Epidermal melanocyte (primary cell): ENCODE measurements at regions not wholly inside any gene's neighbourhood (a gene's known extent, or its start where the extent isn't known, plus 50 kb on each side); places are given as distances from the start of the nearest gene placed in this dataset.

Experiments
- DNase-seq: peaks from one replicate; pipeline ENCODE4 v3.0.0; 2011; ENCODE audit warnings: low spot score; ENCODE audit not compliant: insufficient read length

DNA sequence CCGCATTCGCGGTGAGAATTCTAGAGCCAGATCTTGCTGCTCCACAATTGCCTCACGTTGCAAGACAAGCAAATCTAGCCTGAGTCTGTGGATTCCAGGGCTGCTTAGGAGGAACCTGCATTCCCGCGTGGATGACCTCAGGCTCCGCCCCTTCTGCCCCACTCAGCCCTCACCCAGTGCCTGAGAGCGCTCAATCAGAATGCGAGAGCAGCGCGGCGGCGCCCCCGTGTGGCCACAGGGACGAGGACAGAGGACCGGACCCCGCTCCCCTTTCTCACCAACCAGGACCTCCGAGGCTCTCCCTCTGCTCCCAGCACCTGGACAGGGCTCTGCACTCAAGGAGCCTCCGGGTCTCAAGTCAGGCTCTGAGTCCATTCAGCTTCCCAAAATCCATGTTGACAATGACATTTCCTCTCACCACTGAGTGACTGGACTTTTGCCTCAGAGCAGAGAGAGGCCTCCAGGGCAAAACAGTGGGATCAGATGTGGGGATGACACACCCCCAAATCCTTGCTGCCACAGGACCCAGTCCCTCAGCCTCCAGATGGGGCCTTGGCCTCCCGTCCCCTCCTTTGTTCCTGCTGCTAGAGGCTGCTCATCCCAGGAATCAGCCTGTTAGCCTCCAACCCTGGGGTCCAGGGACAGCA, 52.0 kb downstream of the RPP21 start:
- DNase-seq = peak; percentile 57

DNA sequence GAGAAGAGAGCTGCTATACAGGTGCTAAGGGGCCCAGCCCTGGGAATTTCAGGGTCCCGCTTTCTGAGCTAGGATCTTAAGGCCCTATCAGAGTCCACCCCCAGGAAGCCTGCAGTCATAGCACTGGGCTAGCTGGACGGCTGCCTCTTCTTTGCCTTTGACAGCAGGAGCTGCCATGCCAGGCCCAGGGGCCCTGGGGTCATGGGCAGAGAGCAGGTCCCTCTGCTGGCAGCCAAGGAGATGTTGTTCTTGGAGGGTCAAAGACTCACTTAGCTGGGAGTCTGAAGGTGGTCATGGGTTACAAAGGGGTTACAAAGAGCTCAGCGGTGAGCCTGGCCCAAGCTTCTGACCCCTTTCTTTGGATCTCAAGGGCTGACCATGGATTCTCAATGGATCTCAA, 52.7 kb downstream of the RPP21 start:
- DNase-seq = no peak

DNA sequence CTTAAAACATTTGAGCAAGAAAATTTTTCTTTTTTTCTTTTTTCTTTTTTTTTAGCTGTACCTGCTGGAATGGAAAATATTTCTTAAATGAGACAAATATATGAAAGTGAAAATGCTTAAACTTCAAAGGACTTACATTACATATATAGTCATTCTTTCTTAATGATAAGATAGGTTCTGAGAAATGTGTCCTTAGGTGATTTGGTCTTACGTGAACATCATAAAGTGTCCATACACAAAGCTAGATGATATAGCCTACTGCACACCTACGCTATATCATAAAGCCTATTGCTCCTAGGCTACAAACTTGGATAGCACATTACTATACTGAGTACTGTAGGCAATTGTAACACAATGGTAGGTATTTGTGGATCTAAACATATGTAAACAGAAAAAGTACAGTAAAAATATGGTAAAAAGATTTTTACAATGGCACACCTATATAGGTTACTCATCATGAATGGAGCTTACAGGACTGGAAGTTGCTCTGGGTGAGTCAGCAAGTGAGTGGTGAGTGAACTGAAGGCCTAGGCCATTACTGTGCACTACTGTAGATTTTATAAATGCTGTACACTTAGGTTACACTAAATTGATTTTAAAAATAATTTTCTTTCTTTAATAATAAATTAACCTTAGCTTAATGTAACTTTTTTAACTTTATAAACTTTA, 54.6 kb downstream of the RPP21 start:
- DNase-seq = no peak

DNA sequence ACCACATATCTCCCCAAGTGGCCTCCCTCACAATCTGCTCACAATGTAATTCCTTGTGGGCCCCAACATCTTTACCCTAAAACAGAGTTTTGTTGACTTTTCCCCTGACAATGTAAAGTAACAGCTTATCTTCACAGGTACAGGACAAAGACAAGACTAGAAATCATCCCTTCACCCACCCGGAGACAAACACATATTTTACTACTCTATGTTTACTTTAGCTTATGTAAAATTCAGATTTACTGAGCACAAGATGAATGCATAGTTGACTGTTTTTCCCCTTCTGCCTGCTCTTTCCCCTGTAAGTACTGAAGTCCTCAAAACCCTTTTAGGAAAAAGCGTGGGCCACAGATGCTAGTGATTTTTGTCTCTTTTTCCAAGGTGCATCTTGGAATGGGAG, 61.0 kb downstream of the RPP21 start:
- no peak for DNase-seq

DNA sequence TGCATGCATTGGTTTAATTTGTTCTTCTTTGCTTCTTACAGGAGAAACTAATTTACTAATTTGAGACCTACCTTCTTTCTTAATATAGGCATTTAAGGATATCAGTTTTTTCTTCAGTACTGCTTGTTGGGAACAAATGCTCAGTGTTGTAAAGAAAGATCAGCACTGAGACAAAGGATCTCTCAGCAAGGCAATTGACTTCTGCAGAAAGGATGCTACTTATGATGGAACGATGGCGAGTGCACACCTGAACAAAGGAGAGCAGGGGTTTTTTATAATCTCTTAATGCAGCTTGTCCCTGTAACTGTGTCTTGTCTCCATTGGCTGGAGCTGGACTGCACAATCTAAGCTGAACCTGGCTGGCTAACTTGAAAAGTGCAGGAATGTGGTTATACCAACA, 64.2 kb downstream of the RPP21 start:
- no peak for DNase-seq

DNA sequence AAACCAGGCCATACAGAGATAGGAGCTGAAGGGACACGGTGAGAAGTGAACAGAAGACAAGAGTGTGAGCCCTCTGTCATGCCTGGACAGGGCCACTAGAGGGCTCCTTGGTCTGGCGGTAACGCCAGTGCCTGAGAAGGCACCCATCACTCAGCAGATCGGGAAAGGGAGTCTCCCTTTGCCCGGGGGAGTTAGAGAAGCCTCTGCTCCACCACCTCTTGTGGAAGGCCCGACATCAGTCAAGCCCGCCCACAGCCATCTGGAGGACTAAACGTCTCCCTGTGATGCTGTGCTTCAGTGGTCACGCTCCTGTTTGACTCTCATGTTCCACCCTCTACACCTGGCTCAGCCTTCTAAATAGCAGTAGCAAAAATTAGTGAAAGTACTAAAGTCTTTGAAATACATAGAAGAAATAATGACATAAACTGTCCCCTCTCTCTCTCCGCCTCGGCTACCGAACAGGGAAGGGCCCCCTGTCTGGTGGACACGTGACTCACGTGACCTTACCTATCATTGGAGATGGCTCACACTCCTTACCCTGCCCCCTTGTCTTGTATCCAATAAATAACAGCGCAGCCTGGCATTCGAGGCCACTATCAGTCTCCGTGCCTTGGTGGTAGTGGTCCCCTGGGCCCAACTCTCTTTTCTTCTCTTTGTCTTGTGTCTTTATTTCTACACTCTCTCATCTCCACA, 66.7 kb downstream of the RPP21 start:
- DNase-seq = no peak

DNA sequence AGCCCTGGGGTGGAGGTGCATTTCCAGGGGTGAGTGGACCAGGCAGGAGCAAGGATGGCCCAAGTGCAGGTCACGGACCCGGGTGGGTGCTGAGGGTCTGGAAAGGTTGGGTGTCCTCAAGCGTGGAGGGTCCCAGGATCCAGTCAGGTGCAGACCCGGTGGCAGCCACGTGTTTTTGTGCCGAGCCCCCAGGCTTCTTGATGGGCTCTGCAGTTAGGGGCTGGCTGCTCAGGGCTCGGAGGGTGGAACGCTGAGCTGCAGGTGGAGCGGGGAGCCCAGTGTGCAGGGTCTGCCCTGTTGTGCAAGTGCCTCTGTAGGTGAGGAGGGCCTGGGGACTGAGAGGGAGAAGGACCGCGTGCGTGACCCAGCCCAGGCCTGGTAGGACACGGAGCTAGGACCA, 70.9 kb upstream of the HLA-E start:
- DNase-seq = no peak

DNA sequence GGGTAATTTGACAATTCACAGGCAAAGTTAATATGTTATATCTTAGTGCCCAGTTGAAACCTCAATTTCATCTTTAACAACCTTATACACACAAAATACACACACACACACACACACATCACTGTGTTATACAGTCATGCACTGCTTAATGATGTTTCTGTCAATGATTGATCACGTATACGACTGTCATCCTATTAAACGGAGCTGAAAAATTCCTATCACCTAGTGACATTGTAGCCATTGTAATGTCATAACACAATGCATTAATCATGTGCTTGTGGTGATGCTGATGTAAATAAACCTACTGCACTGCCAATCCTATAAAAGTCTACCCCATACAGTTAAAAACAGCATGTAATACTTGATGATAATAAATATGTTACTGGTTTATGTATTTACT, 64.8 kb upstream of the HLA-E start:
- no peak for DNase-seq
